Upper lobe of left lung (tissue), 6 donors: ENCODE measurements at regions not wholly inside any gene's neighbourhood (a gene's known extent, or its start where the extent isn't known, plus 50 kb on each side); places are given as distances from the start of the nearest gene placed in this dataset.

Experiments used
- ATAC-seq, 2 donors: fragments of 200-7000 bp; cut with Tn5 transposase; one replicate each; pipeline ENCODE4 v1.9.1; 2022; ENCODE audit warnings: mild to moderate bottlenecking in 2 of 2, moderate library complexity in 2 of 2; ENCODE audit not compliant: low FRiP score in 2 of 2
- DNase-seq, 2 donors: peaks; one replicate each; pipeline ENCODE4 v3.0.0-alpha.2; 2019 to 2020
- H3K27ac ChIP-seq, 4 donors: fragments of 200-600 bp; sonication (generic); one replicate each; pipeline ENCODE4 v1.5.1; 2016 to 2019
- H3K27me3 ChIP-seq, 4 donors: fragments of 200-600 bp; sonication (generic); one replicate each; pipeline ENCODE4 v1.5.1; 2017 to 2019
- H3K36me3 ChIP-seq, 4 donors: fragments of 200-600 bp; sonication (generic); one replicate each; pipeline ENCODE4 v1.5.1; 2016 to 2019
- H3K4me1 ChIP-seq, 4 donors: fragments of 200-600 bp; sonication (generic); one replicate each; pipeline ENCODE4 v1.5.1; 2018 to 2019
- H3K4me3 ChIP-seq, 4 donors: fragments of 200-600 bp; sonication (generic); one replicate each; pipeline ENCODE4 v1.5.1; 2017 to 2019; ENCODE audit warnings: mild to moderate bottlenecking in 2 of 4, moderate library complexity in 1 of 4
- H3K9me3 ChIP-seq, 4 donors: fragments of 200-600 bp; sonication (generic); one replicate each; pipeline ENCODE4 v1.5.1; 2018 to 2019
- CTCF ChIP-seq, 6 experiments: fragments of 450-650 bp in 4 of 6; fragments of 200-600 bp in 2 of 6; sonication (generic) in 2 of 6; IDR thresholded peaks; one replicate each; pipeline ENCODE4 v1.5.1; 2016 to 2019; ENCODE audit warnings: antibody characterized with exemption in 6 of 6
- EP300 ChIP-seq, 4 donors: sonication (generic); formaldehyde crosslinking; IDR thresholded peaks; one replicate each; pipeline ENCODE4 v1.5.1; 2017; ENCODE audit warnings: antibody characterized with exemption in 4 of 4, control low read depth in 2 of 4
- POLR2A ChIP-seq, 4 donors: fragments of 450-650 bp; IDR thresholded peaks; one replicate each; pipeline ENCODE4 v1.5.1; 2016 to 2017; ENCODE audit warnings: antibody characterized with exemption in 4 of 4, mild to moderate bottlenecking in 2 of 4
- POLR2AphosphoS5 ChIP-seq, 2 donors: sonication (generic); formaldehyde crosslinking; IDR thresholded peaks; one replicate each; pipeline ENCODE4 v1.5.1; 2017; ENCODE audit warnings: antibody characterized with exemption in 2 of 2
- WGBS, 2 donors: methylation state at CpG; one replicate each; pipeline ENCODE4 v1.1.5; 2017 to 2018; 5-methylcytosine and 5-hydroxymethylcytosine counted together
- donor health status: DM: no; HTN: no; CAD: no; lungs with moderate emphysema.
- donor health status: DM: no; HTN: yes; CAD: no; lungs with severe emphysema.

GRCh38 chr4:183790661-183791060 lies 114.4 kb upstream of the STOX2 start:
- 78 to 89% methylated on average over 4 of the region's 4 CpGs for WGBS, 2 donors
- DNase-seq (no peak), ATAC-seq (no peak)
- H3K36me3 ChIP-seq = no peaks in the 10 kb centered on the region
- H3K4me1 ChIP-seq = no peaks in the 10 kb centered on the region
- TF ChIP-seq CTCF (IDR thresholded peaks at IDR 0.05) (no peak), EP300 (IDR thresholded peaks at IDR 0.05) (no peak), POLR2AphosphoS5 (IDR thresholded peaks at IDR 0.05) (no peak), POLR2A (IDR thresholded peaks at IDR 0.05) (no peak)
- H3K4me3 ChIP-seq = no peak overlapping the region
- H3K27me3 ChIP-seq = no peaks in the 10 kb centered on the region
- H3K27ac ChIP-seq = no peak overlapping the region
- peaks cover 0 to 19% (median 0%) of the 10 kb centered on the region in 4 donors for H3K9me3 ChIP-seq

DNA sequence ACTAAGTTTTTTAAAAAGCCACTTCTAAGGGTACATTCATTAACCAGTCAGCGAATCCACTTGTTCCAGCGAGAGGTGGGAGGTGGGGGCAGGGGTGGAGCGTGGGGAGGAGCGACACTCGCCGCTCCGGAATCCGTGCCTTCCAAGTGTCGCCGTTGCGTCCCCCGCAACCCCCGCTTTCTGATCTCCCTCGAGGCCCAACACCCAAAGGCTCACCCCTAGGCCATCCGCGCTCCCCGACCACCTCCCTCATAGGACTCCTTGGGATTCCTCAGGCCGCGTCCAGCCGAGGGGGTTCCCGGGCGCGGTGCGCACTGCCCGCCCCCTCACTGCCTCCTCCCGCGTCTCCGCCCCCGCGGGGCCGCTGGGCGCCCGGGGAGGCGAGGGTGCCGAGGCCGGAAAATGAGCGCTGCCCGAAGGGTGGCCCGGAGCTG lies 108.1 kb upstream of the STOX2 start:
- ATAC-seq (peak; percentile 65 to 66), DNase-seq (peak; percentile 74 to 89)
- Histone ChIP-seq H3K36me3 (no peaks in the 10 kb centered on the region), H3K27ac (peak overlapping the region; percentile 72 to 79 (median 76)), H3K27me3 (peaks cover 0 to 8% (median 5%) of the 10 kb centered on the region in 4 donors), H3K4me1 (peaks cover 13 to 26% (median 19%) of the 10 kb centered on the region in 4 donors), H3K4me3 (peak overlapping the region; percentile 30 to 75 (median 65)), H3K9me3 (peaks cover 0 to 19% (median 0%) of the 10 kb centered on the region in 4 donors)
- TF ChIP-seq CTCF (IDR thresholded peaks at IDR 0.05) (no peak), POLR2AphosphoS5 (IDR thresholded peaks at IDR 0.05) (peak in 1 of 2 donors; percentile 21), POLR2A (IDR thresholded peaks at IDR 0.05) (peak in 1 of 4 donors; percentile 42)
- WGBS, 2 donors = 0 to 3% methylated on average over 8 to 27 of the region's 39 CpGs

- H3K36me3 ChIP-seq = no peaks in the 10 kb centered on the region
- DNase-seq (peak; percentile 70 to 92), ATAC-seq (peak; percentile 62 to 76)
- H3K4me1 ChIP-seq = peaks cover 13 to 30% (median 21%) of the 10 kb centered on the region in 4 donors
- H3K9me3 ChIP-seq = peaks cover 0 to 16% (median 0%) of the 10 kb centered on the region in 4 donors
- TF ChIP-seq CTCF (IDR thresholded peaks at IDR 0.05) = no peak
- no peak for TF ChIP-seq POLR2A (IDR thresholded peaks at IDR 0.05)
- no peak for TF ChIP-seq EP300 (IDR thresholded peaks at IDR 0.05)
- TF ChIP-seq POLR2AphosphoS5 (IDR thresholded peaks at IDR 0.05) = no peak
- peaks cover 0 to 8% (median 5%) of the 10 kb centered on the region in 4 donors for H3K27me3 ChIP-seq
- peak overlapping the region; percentile 30 to 75 (median 65) for H3K4me3 ChIP-seq
- 0% methylated on average over 13 to 51 of the region's 105 CpGs for WGBS, 2 donors
- H3K27ac ChIP-seq = peak overlapping the region; percentile 72 to 79 (median 76)
These were observed 107.4 kb upstream of the STOX2 start for GRCh38 chr4:183797445-183798300.

GRCh38 chr4:183798301-183799253 lies 106.5 kb upstream of the STOX2 start:
- Histone ChIP-seq H3K4me1 (peaks cover 13 to 30% (median 21%) of the 10 kb centered on the region in 4 donors), H3K36me3 (no peaks in the 10 kb centered on the region), H3K27ac (peak overlapping the region in 3 of 4 donors; percentile 75 to 79 (median 76)), H3K9me3 (peaks cover 0 to 11% (median 0%) of the 10 kb centered on the region in 4 donors), H3K4me3 (peak overlapping the region in 3 of 4 donors; percentile 59 to 75 (median 71)), H3K27me3 (peaks cover 0 to 8% (median 5%) of the 10 kb centered on the region in 4 donors)
- TF ChIP-seq POLR2A (IDR thresholded peaks at IDR 0.05) (peak in 1 of 4 donors; percentile 19), EP300 (IDR thresholded peaks at IDR 0.05) (no peak)
- ATAC-seq = no peak
- DNase-seq = no peak
- 5 to 22% methylated on average over 25 to 58 of the region's 65 CpGs for WGBS, 2 donors
